ENCODE measurements at regions not wholly inside any gene's neighbourhood (a gene's known extent, or its start where the extent isn't known, plus 50 kb on each side); places are given as distances from the start of the nearest gene placed in this dataset.

DNA sequence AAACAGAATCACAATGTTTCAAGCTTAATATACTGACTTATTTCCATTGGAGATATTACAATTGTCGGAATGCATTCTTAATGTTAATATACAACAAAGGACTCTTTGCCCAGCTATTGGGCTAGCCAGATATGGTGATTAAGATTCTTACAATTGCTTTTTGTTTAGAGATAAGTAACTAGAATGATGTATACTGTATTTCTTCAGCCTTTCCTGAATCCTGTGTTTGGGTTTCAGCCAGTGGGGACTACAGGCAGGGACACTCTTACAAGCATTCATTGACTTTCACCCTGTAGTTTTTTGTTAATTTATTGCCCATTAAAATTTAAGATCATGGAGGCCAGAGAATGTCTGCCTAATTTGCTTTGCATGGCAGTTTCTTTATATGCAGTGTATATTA is 254.1 kb upstream of the TMEFF2 start:
- Histone ChIP-seq H3K27me3 (ENCODE audit: control insufficient read depth, insufficient read depth, low read length) (no peaks in the 10 kb centered on the region), H3K9me3 (ENCODE audit: control insufficient read depth in 2 of 3, insufficient read depth in 1 of 3, low read length in 3 of 3) (no peaks in the 10 kb centered on the region), H3K27ac (ENCODE audit: low read depth in 2 of 2, low read length in 2 of 2) (no peak overlapping the region), H3K36me3 (ENCODE audit: control insufficient read depth in 2 of 3, insufficient read depth in 3 of 3, low read length in 3 of 3) (no peaks in the 10 kb centered on the region), H3K4me1 (ENCODE audit: control insufficient read depth in 2 of 3, insufficient read depth in 2 of 3, low read depth in 1 of 3, low read length in 3 of 3) (no peaks in the 10 kb centered on the region), H3K4me3 (ENCODE audit: low read length in 3 of 3) (no peak overlapping the region), H3K9ac (ENCODE audit: low read length in 3 of 3) (no peak overlapping the region)
- FAIRE-seq (no peak), DNase-seq (no peak)
- TF ChIP-seq, protein P1, sequence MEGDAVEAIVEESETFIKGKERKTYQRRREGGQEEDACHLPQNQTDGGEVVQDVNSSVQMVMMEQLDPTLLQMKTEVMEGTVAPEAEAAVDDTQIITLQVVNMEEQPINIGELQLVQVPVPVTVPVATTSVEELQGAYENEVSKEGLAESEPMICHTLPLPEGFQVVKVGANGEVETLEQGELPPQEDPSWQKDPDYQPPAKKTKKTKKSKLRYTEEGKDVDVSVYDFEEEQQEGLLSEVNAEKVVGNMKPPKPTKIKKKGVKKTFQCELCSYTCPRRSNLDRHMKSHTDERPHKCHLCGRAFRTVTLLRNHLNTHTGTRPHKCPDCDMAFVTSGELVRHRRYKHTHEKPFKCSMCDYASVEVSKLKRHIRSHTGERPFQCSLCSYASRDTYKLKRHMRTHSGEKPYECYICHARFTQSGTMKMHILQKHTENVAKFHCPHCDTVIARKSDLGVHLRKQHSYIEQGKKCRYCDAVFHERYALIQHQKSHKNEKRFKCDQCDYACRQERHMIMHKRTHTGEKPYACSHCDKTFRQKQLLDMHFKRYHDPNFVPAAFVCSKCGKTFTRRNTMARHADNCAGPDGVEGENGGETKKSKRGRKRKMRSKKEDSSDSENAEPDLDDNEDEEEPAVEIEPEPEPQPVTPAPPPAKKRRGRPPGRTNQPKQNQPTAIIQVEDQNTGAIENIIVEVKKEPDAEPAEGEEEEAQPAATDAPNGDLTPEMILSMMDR (IDR thresholded peaks at IDR 0.05; ENCODE audit: borderline replicate concordance, extremely low read depth, insufficient read depth), result no peak
- intact Hi-C loops (cut with DNase I), result no loop called here

DNA sequence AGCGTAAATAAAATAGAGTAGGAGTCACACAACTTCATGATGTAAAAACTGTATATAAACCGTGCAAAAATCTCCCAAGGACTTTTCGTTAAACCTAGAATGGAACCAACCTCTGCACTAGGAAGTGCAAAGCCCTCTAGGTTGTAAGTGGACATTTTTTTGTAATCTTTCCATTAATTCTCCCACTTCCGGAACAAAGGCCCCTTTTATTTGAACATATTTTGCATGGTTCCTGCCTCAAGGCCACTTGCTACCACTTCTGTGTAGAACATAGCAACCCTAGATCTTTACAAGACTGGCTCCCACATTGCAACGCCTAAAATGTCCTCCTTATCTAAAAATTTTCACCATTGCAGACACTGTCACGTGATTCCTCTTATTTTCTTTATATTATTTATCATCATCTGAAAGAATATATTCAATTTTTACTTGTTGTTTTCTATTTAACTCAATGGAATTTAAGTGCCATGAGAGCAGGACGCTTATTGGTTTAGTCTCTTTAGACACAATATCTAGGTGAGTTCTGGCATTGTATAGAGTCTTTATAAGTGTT is 249.6 kb upstream of the TMEFF2 start:
- TF ChIP-seq, protein P1 (IDR thresholded peaks at IDR 0.05; ENCODE audit: borderline replicate concordance, extremely low read depth, insufficient read depth), result no peak
- intact Hi-C loops (cut with DNase I), result no loop called here
- Histone ChIP-seq H3K9ac (ENCODE audit: low read length in 3 of 3) (no peak overlapping the region), H3K4me1 (ENCODE audit: control insufficient read depth in 2 of 3, insufficient read depth in 2 of 3, low read depth in 1 of 3, low read length in 3 of 3) (no peaks in the 10 kb centered on the region), H3K27ac (ENCODE audit: low read depth in 2 of 2, low read length in 2 of 2) (no peak overlapping the region), H3K9me3 (ENCODE audit: control insufficient read depth in 2 of 3, insufficient read depth in 1 of 3, low read length in 3 of 3) (no peaks in the 10 kb centered on the region), H3K4me3 (ENCODE audit: low read length in 3 of 3) (no peak overlapping the region), H3K27me3 (ENCODE audit: control insufficient read depth, insufficient read depth, low read length) (no peaks in the 10 kb centered on the region), H3K36me3 (ENCODE audit: control insufficient read depth in 2 of 3, insufficient read depth in 3 of 3, low read length in 3 of 3) (no peaks in the 10 kb centered on the region)
- DNase-seq (no peak), FAIRE-seq (no peak)

DNA sequence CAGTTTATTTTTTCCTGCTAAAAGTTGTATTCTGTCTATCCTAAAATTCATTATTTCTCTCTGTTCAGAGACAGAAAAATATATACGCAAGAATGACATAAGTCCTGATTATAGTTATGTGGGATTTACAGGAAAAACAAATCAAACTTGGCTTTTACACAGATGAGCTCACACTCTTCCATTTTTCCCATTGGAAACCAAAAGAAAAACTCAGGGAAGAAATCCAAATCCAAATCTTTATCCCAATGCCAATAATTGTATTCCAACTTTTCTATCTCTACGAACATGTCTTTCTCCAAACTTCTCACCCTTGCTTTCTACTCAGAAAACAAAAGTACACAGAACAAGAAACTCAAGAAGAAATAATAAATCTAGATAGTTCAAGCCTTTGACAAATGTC is 249.1 kb upstream of the TMEFF2 start:
- TF ChIP-seq, protein P1 (IDR thresholded peaks at IDR 0.05; ENCODE audit: borderline replicate concordance, extremely low read depth, insufficient read depth), result no peak
- H3K4me3 ChIP-seq (ENCODE audit: low read length in 3 of 3), result no peak overlapping the region
- DNase-seq, result no peak
- no peak overlapping the region for H3K27ac ChIP-seq (ENCODE audit: low read depth in 2 of 2, low read length in 2 of 2)
- H3K27me3 ChIP-seq (ENCODE audit: control insufficient read depth, insufficient read depth, low read length), result no peaks in the 10 kb centered on the region
- intact Hi-C loops (cut with DNase I), result no loop called here
- no peaks in the 10 kb centered on the region for H3K9me3 ChIP-seq (ENCODE audit: control insufficient read depth in 2 of 3, insufficient read depth in 1 of 3, low read length in 3 of 3)
- FAIRE-seq, result no peak
- H3K9ac ChIP-seq (ENCODE audit: low read length in 3 of 3), result no peak overlapping the region
- no peaks in the 10 kb centered on the region for H3K36me3 ChIP-seq (ENCODE audit: control insufficient read depth in 2 of 3, insufficient read depth in 3 of 3, low read length in 3 of 3)
- no peaks in the 10 kb centered on the region for H3K4me1 ChIP-seq (ENCODE audit: control insufficient read depth in 2 of 3, insufficient read depth in 2 of 3, low read depth in 1 of 3, low read length in 3 of 3)

DNA sequence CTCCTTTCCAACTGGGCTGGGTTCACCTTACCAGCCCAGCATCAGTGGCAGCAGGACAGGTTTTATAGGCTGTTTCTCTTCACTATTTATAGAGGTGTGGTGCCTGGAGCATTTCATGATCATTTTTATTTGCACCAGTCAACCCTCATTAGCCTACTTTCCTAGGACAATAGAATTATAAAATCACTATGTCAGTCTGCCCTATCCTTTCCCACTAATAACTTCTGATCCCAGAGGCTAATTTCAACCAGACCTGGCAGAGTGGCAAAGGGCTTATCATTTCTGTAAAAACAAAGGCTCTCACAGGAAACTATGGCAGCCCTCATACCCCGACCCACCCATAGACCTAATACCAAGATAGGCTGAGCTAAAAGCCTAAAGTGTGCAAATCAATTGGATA is 243.5 kb upstream of the TMEFF2 start:
- DNase-seq (no peak), FAIRE-seq (no peak)
- no peaks in the 10 kb centered on the region for H3K36me3 ChIP-seq (ENCODE audit: control insufficient read depth in 2 of 3, insufficient read depth in 3 of 3, low read length in 3 of 3)
- intact Hi-C loops (cut with DNase I), result no loop called here
- H3K4me1 ChIP-seq (ENCODE audit: control insufficient read depth in 2 of 3, insufficient read depth in 2 of 3, low read depth in 1 of 3, low read length in 3 of 3), result no peaks in the 10 kb centered on the region
- H3K9me3 ChIP-seq (ENCODE audit: control insufficient read depth in 2 of 3, insufficient read depth in 1 of 3, low read length in 3 of 3), result no peaks in the 10 kb centered on the region
- no peaks in the 10 kb centered on the region for H3K27me3 ChIP-seq (ENCODE audit: control insufficient read depth, insufficient read depth, low read length)
- H3K4me3 ChIP-seq (ENCODE audit: low read length in 3 of 3), result no peak overlapping the region
- no peak overlapping the region for H3K27ac ChIP-seq (ENCODE audit: low read depth in 2 of 2, low read length in 2 of 2)
- TF ChIP-seq, protein P1 (IDR thresholded peaks at IDR 0.05; ENCODE audit: borderline replicate concordance, extremely low read depth, insufficient read depth), result no peak
- H3K9ac ChIP-seq (ENCODE audit: low read length in 3 of 3), result no peak overlapping the region
